ENCODE measurements at regions not wholly inside any gene's neighbourhood (a gene's known extent, or its start where the extent isn't known, plus 50 kb on each side); places are given as distances from the start of the nearest gene placed in this dataset.
"Not testable (repeated sequence)": the region's sequence is repeated elsewhere in the genome, so short reads cannot be mapped to it uniquely, and the experiment has no call there.

DNA sequence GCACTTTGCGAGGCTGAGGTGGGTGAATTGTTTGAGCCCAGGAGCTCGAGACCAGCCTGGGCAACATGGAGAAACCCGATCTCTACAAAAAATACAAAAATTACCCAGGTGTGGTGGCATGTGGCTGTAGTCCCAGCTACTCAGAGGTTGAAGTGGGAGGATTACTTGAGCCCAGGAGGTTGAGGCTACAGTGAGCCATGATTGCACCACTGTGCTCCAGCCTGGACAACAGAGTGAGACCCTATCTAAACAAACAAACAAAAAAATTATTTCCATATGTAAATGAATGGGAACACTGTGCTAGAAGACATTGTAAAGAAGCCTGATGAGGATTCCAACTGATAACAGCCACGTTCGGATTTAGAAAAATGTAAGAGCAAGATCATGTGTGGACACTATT, 154.2 kb downstream of the ZFP64 start:
- Histone ChIP-seq H3K27ac (no peak overlapping the region), H3K36me3 (no peaks in the 10 kb centered on the region), H3K9me3 (no peaks in the 10 kb centered on the region), H3K27me3 (no peaks in the 10 kb centered on the region), H3K4me1 (no peaks in the 10 kb centered on the region), H3K4me3 (no peak overlapping the region)
- intact Hi-C loops (cut with DNase I; ENCODE audit: low total_unique reads) (no loop called here), in situ Hi-C loops (cut with MboI; ENCODE audit: low sequenced_read_pairs in 4 of 4) (no loop called here)
- ATAC-seq = no peak
- TF ChIP-seq, protein P1, sequence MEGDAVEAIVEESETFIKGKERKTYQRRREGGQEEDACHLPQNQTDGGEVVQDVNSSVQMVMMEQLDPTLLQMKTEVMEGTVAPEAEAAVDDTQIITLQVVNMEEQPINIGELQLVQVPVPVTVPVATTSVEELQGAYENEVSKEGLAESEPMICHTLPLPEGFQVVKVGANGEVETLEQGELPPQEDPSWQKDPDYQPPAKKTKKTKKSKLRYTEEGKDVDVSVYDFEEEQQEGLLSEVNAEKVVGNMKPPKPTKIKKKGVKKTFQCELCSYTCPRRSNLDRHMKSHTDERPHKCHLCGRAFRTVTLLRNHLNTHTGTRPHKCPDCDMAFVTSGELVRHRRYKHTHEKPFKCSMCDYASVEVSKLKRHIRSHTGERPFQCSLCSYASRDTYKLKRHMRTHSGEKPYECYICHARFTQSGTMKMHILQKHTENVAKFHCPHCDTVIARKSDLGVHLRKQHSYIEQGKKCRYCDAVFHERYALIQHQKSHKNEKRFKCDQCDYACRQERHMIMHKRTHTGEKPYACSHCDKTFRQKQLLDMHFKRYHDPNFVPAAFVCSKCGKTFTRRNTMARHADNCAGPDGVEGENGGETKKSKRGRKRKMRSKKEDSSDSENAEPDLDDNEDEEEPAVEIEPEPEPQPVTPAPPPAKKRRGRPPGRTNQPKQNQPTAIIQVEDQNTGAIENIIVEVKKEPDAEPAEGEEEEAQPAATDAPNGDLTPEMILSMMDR (IDR thresholded peaks at IDR 0.05 in 4 of 5, conservative IDR thresholded peaks at IDR 0.05 in 1 of 5) = no peak
- TF ChIP-seq POLR2A (IDR thresholded peaks at IDR 0.05) = no peak
- DNase-seq = no peak

DNA sequence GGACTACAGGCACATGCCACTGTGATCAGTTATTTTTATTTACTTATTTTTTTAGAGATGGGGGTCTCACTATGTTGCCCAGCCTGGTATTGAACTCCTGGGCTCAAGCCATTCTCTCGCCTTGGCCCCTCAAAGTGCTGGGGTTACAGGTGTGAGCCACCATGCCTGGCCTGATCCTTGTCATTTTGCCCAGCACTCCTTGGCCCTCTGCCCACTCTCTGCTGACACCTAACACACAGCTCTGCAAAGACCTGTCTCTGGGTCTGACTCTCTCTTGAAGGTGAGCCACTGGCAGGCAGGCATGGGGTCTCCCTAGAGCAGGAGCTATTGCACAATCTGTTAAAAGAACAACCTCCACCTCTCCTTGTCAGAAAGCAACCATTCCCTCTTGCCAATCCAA, 155.6 kb downstream of the ZFP64 start:
- intact Hi-C loops (cut with DNase I; ENCODE audit: low total_unique reads) = no loop called here

DNA sequence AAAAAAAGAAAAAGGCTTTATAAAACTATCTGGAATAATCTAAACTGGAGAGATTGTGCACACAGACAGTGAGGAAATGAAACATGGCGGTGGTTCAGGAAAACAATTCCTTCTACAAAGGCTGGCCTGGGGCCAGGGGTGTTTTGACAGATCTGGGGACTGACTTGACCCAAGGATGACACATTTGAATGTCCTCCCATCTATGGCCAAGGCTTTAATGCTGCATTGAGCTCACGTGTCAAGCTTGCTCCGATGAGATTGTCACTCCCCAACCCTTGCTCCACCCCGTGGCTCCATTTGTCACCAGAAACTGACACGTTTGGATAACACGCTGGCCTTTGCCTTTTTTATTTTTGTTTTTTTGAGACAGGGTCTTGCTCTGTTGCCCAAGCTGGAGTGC, 156.1 kb downstream of the ZFP64 start:
- no peak for DNase-seq
- Histone ChIP-seq H3K9me3 (no peaks in the 10 kb centered on the region), H3K4me1 (no peaks in the 10 kb centered on the region), H3K36me3 (no peaks in the 10 kb centered on the region), H3K27ac (no peak overlapping the region), H3K4me3 (no peak overlapping the region), H3K27me3 (no peaks in the 10 kb centered on the region)
- no peak for TF ChIP-seq POLR2A (IDR thresholded peaks at IDR 0.05)
- TF ChIP-seq, protein P1 (IDR thresholded peaks at IDR 0.05 in 4 of 5, conservative IDR thresholded peaks at IDR 0.05 in 1 of 5) = no peak
- ATAC-seq = no peak
- in situ Hi-C loops (cut with MboI; ENCODE audit: low sequenced_read_pairs in 4 of 4) (no loop called here), intact Hi-C loops (cut with DNase I; ENCODE audit: low total_unique reads) (no loop called here)

More for the DNA sequence above, 155.6 kb downstream of the ZFP64 start:
- H3K36me3 ChIP-seq = no peaks in the 10 kb centered on the region
- DNase-seq (no peak), ATAC-seq (no peak)
- no peaks in the 10 kb centered on the region for H3K9me3 ChIP-seq
- no peak overlapping the region for H3K27ac ChIP-seq
- TF ChIP-seq POLR2A (IDR thresholded peaks at IDR 0.05) = no peak
- TF ChIP-seq, protein P1 (IDR thresholded peaks at IDR 0.05 in 4 of 5, conservative IDR thresholded peaks at IDR 0.05 in 1 of 5) = no peak
- no peak overlapping the region for H3K4me3 ChIP-seq
- in situ Hi-C loops (cut with MboI; ENCODE audit: low sequenced_read_pairs in 4 of 4) = no loop called here
- no peaks in the 10 kb centered on the region for H3K4me1 ChIP-seq
- no peaks in the 10 kb centered on the region for H3K27me3 ChIP-seq

DNA sequence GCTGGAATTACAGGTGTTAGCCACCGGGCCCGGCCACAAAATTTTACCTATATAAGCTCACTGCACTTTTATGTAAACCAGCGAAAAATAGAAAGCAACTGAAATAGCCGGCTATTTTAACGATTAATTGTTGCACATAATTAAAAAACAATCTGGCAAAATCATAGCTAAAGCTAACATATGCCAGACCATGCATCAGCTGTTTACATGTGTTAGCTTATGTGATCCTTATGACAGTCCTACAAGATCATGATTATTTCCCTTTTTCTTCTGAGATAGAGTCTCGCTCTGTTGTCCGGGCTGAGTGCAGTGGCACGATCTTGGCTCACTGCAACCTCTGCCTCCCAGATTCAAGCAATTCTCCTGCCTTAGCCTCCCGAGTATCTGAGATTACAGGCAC, 157.0 kb downstream of the ZFP64 start:
- H3K4me1 ChIP-seq = no peaks in the 10 kb centered on the region
- in situ Hi-C loops (cut with MboI; ENCODE audit: low sequenced_read_pairs in 4 of 4) (no loop called here), intact Hi-C loops (cut with DNase I; ENCODE audit: low total_unique reads) (no loop called here)
- no peaks in the 10 kb centered on the region for H3K9me3 ChIP-seq
- ATAC-seq (no peak), DNase-seq (no peak)
- H3K36me3 ChIP-seq = no peaks in the 10 kb centered on the region
- H3K27me3 ChIP-seq = no peaks in the 10 kb centered on the region
- H3K27ac ChIP-seq = no peak overlapping the region
- TF ChIP-seq, protein P1 (IDR thresholded peaks at IDR 0.05 in 4 of 5, conservative IDR thresholded peaks at IDR 0.05 in 1 of 5) = no peak
- no peak for TF ChIP-seq POLR2A (IDR thresholded peaks at IDR 0.05)
- no peak overlapping the region for H3K4me3 ChIP-seq

DNA sequence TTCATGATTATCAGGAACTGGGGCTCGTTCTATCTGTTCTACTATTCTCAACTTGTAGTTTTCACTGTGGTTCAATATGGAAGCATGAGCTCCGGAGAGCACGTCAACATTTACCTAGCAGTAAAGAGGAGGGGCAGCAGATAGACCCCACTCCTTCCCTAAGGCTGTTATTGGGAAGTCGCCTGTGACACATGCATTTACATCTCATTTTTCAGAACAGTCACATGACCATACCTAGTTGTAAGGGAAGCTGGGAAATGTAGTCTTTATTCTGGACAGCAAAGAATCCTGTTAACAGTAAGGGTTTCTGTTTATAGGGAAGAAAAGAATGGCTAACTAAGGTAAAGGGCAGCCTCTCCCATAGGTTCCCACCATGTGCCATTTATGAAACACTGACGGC, 158.3 kb downstream of the ZFP64 start:
- Histone ChIP-seq H3K9me3 (no peaks in the 10 kb centered on the region), H3K27ac (no peak overlapping the region), H3K36me3 (no peaks in the 10 kb centered on the region), H3K27me3 (no peaks in the 10 kb centered on the region), H3K4me3 (no peak overlapping the region), H3K4me1 (no peaks in the 10 kb centered on the region)
- ATAC-seq (no peak), DNase-seq (no peak)
- in situ Hi-C loops (cut with MboI; ENCODE audit: low sequenced_read_pairs in 4 of 4) (no loop called here), intact Hi-C loops (cut with DNase I; ENCODE audit: low total_unique reads) (no loop called here)
- TF ChIP-seq, protein P1 (IDR thresholded peaks at IDR 0.05 in 4 of 5, conservative IDR thresholded peaks at IDR 0.05 in 1 of 5) = no peak
- no peak for TF ChIP-seq POLR2A (IDR thresholded peaks at IDR 0.05)

DNA sequence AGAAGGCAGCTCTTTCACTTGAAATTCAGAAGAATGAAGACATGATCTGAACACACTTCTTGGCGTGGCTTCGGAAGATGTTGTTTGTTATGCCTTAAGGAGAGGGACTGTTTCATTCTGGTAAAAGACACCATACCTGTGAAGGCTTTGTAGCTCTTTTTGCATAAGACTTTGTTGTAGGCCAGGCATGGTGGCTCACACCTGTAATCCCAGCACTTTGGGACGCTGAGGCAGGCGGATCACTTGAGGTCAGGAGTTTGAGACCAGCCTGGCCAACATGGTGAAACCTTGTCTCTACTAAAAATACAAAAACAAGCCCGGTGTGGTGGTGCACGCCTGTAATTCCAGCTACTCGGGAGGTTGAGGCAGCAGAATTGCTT, 159.3 kb downstream of the ZFP64 start:
- H3K9me3 ChIP-seq; H3K4me3 ChIP-seq; H3K27me3 ChIP-seq; DNase-seq; H3K27ac ChIP-seq; H3K36me3 ChIP-seq; intact Hi-C loops (cut with DNase I; ENCODE audit: low total_unique reads); ATAC-seq; in situ Hi-C loops (cut with MboI; ENCODE audit: low sequenced_read_pairs in 4 of 4); H3K4me1 ChIP-seq: not testable (repeated sequence)
